ENCODE measurements at regions not wholly inside any gene's neighbourhood (a gene's known extent, or its start where the extent isn't known, plus 50 kb on each side); places are given as distances from the start of the nearest gene placed in this dataset.
"Not testable (repeated sequence)": the region's sequence is repeated elsewhere in the genome, so short reads cannot be mapped to it uniquely, and the experiment has no call there.

DNA sequence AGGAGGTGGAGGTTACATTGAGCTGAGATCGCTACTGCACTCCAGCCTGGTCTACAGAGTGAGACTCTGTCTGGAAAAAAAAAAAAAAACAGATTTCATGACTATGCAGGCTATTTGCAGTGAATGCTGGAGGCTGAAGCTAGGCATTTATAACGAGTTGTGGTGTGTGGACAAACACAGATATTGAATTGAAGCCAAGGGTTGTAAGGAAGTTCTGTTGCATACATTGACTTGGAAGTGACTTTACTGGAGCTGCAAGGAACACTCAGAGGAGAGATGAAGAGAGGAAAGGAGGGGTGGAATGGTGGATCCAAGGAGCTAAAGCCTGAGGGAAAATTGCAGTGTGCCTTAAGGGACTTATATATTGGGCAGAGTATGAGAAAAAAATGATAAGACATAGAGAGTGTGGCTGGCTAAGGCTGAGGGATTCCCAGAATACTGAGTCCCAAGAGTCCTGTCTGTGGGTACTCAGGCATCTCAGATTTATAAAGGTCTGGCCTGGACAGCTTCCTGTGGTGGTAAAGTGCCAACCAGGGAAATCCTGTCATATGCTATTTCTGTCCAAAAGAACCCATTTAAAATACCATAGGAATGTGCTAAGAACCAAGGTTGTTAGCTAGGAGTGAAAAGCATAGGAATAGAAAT, 87.8 kb upstream of the GUCY1A1 start:
- Mint-ChIP-seq H3K9me3 (ENCODE audit: insufficient read depth) (no peaks in the 10 kb centered on the region), H3K27ac (no peak overlapping the region), H3K4me1 (no peaks in the 10 kb centered on the region), H3K4me3 (no peak overlapping the region), H3K27me3 (no peaks in the 10 kb centered on the region)
- 55% methylated on average over 2 of the region's 2 CpGs for WGBS (ENCODE audit: insufficient coverage)
- Histone ChIP-seq H3K9ac (ENCODE audit: low read length) (no peak overlapping the region), H3K4me1 (ENCODE audit: control insufficient read depth in 2 of 2, insufficient read depth in 2 of 2, low read length in 2 of 2) (no peaks in the 10 kb centered on the region), H3K27me3 (replicated peaks in 1 of 4; ENCODE audit: control extremely low read depth in 1 of 4, control insufficient read depth in 3 of 4, insufficient read depth in 4 of 4, low read length in 3 of 4) (no peaks in the 10 kb centered on the region), H3K4me2 (replicated peaks; ENCODE audit: low read depth, low read length, poor library complexity, severe bottlenecking) (no peak overlapping the region), H3K4me3 (ENCODE audit: control extremely low read depth in 1 of 5, extremely low read depth in 1 of 5, insufficient read depth in 1 of 5, low read depth in 2 of 5, low read length in 4 of 5) (no peak overlapping the region), H3K36me3 (replicated peaks in 1 of 2; ENCODE audit: control extremely low read depth in 1 of 2, control insufficient read depth in 1 of 2, extremely low read depth in 1 of 2, insufficient read depth in 2 of 2, low read length in 1 of 2) (no peaks in the 10 kb centered on the region), H2AFZ (ENCODE audit: insufficient read depth, low read depth, low read length, poor library complexity, severe bottlenecking) (no peak overlapping the region), H3K79me2 (ENCODE audit: control insufficient read depth, insufficient read depth, low read length) (no peaks in the 10 kb centered on the region), H3K9me3 (ENCODE audit: control extremely low read depth in 1 of 3, control insufficient read depth in 2 of 3, insufficient read depth in 1 of 3, low read length in 2 of 3) (no peaks in the 10 kb centered on the region), H3K27ac (ENCODE audit: low read length in 2 of 2) (no peak overlapping the region), H4K20me1 (ENCODE audit: control insufficient read depth, insufficient read depth, low read length, poor library complexity, severe bottlenecking) (no peaks in the 10 kb centered on the region)
- TF ChIP-seq, protein P1, sequence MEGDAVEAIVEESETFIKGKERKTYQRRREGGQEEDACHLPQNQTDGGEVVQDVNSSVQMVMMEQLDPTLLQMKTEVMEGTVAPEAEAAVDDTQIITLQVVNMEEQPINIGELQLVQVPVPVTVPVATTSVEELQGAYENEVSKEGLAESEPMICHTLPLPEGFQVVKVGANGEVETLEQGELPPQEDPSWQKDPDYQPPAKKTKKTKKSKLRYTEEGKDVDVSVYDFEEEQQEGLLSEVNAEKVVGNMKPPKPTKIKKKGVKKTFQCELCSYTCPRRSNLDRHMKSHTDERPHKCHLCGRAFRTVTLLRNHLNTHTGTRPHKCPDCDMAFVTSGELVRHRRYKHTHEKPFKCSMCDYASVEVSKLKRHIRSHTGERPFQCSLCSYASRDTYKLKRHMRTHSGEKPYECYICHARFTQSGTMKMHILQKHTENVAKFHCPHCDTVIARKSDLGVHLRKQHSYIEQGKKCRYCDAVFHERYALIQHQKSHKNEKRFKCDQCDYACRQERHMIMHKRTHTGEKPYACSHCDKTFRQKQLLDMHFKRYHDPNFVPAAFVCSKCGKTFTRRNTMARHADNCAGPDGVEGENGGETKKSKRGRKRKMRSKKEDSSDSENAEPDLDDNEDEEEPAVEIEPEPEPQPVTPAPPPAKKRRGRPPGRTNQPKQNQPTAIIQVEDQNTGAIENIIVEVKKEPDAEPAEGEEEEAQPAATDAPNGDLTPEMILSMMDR (IDR thresholded peaks at IDR 0.05) = no peak
- no peak for TF ChIP-seq EZH2 (IDR thresholded peaks at IDR 0.05; ENCODE audit: borderline replicate concordance, insufficient read depth, low read depth, low read length, poor library complexity, severe bottlenecking)
- DNase-seq (no peak), ATAC-seq (ENCODE audit: low read depth) (no peak)
- CTCF ChIA-PET = no interaction called here
- POLR2A ChIA-PET = no interaction called here
- intact Hi-C loops (cut with micrococcal nuclease) = no loop called here

DNA sequence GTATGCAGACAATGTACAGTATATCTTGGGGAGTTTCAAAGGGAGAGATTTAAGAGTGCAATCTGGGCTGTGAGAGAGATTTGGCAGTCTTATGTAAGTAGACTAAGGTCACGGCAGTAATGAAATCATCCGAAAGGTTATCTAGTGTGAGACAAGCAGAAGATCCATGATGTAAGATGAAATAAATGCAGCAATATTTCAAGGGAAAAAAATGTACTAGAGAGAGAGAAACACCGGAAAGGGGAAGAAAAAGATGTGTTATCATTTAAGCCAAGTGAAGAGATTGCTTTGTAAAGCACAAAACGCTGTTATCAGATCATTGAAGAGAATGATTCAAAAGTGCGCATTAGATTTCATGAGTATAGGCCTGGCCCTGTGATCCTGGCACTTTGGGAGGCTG, 88.4 kb upstream of the GUCY1A1 start:
- TF ChIP-seq, protein P1 (IDR thresholded peaks at IDR 0.05) = no peak
- TF ChIP-seq EZH2 (IDR thresholded peaks at IDR 0.05; ENCODE audit: borderline replicate concordance, insufficient read depth, low read depth, low read length, poor library complexity, severe bottlenecking) = no peak
- Mint-ChIP-seq H3K4me3 (no peak overlapping the region), H3K27me3 (no peaks in the 10 kb centered on the region), H3K4me1 (no peaks in the 10 kb centered on the region), H3K27ac (no peak overlapping the region), H3K9me3 (ENCODE audit: insufficient read depth) (no peaks in the 10 kb centered on the region)
- no peaks in the 10 kb centered on the region for H3K36me3 ChIP-seq (replicated peaks in 1 of 2; ENCODE audit: control extremely low read depth in 1 of 2, control insufficient read depth in 1 of 2, extremely low read depth in 1 of 2, insufficient read depth in 2 of 2, low read length in 1 of 2)
- H4K20me1 ChIP-seq (ENCODE audit: control insufficient read depth, insufficient read depth, low read length, poor library complexity, severe bottlenecking) = no peaks in the 10 kb centered on the region
- no peak overlapping the region for H3K9ac ChIP-seq (ENCODE audit: low read length)
- H2AFZ ChIP-seq (ENCODE audit: insufficient read depth, low read depth, low read length, poor library complexity, severe bottlenecking) = no peak overlapping the region
- WGBS (ENCODE audit: insufficient coverage) = 86% methylated on average over 4 of the region's 5 CpGs
- CTCF ChIA-PET = no interaction called here
- no peak overlapping the region for H3K4me2 ChIP-seq (replicated peaks; ENCODE audit: low read depth, low read length, poor library complexity, severe bottlenecking)
- H3K9me3 ChIP-seq (ENCODE audit: control extremely low read depth in 1 of 3, control insufficient read depth in 2 of 3, insufficient read depth in 1 of 3, low read length in 2 of 3) = no peaks in the 10 kb centered on the region
- no peak for DNase-seq
- POLR2A ChIA-PET = no interaction called here
- H3K4me3 ChIP-seq (ENCODE audit: control extremely low read depth in 1 of 5, extremely low read depth in 1 of 5, insufficient read depth in 1 of 5, low read depth in 2 of 5, low read length in 4 of 5) = no peak overlapping the region
- H3K27me3 ChIP-seq (replicated peaks in 1 of 4; ENCODE audit: control extremely low read depth in 1 of 4, control insufficient read depth in 3 of 4, insufficient read depth in 4 of 4, low read length in 3 of 4) = no peaks in the 10 kb centered on the region
- intact Hi-C loops (cut with micrococcal nuclease) = no loop called here
- H3K27ac ChIP-seq (ENCODE audit: low read length in 2 of 2) = no peak overlapping the region
- H3K79me2 ChIP-seq (ENCODE audit: control insufficient read depth, insufficient read depth, low read length) = no peaks in the 10 kb centered on the region
- ATAC-seq (ENCODE audit: low read depth) = no peak
- H3K4me1 ChIP-seq (ENCODE audit: control insufficient read depth in 2 of 2, insufficient read depth in 2 of 2, low read length in 2 of 2) = no peaks in the 10 kb centered on the region

DNA sequence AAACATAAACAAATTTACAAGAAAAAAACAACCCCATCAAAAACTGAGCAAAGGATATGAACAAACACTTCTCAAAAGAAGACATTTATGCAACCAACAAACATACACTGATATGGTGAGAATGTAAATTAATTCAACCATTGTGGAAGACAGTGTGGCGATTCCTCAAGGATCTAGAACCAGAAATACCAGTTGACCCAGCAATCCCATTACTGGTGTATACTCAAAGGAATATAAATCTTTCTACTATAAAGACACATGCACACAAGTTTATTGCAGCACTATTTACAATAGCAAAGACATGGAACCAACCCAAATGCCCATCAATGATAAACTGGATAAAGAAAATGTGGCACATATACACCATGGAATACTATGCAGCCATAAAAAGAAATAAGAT, 92.3 kb upstream of the GUCY1A1 start:
- POLR2A ChIA-PET; CTCF ChIA-PET; H3K4me3 ChIP-seq (ENCODE audit: control extremely low read depth in 1 of 5, extremely low read depth in 1 of 5, insufficient read depth in 1 of 5, low read depth in 2 of 5, low read length in 4 of 5); H3K27ac ChIP-seq (ENCODE audit: low read length in 2 of 2); H3K9me3 Mint-ChIP-seq (ENCODE audit: insufficient read depth); H3K36me3 ChIP-seq (replicated peaks in 1 of 2; ENCODE audit: control extremely low read depth in 1 of 2, control insufficient read depth in 1 of 2, extremely low read depth in 1 of 2, insufficient read depth in 2 of 2, low read length in 1 of 2); H3K27me3 ChIP-seq (replicated peaks in 1 of 4; ENCODE audit: control extremely low read depth in 1 of 4, control insufficient read depth in 3 of 4, insufficient read depth in 4 of 4, low read length in 3 of 4); H3K4me2 ChIP-seq (replicated peaks; ENCODE audit: low read depth, low read length, poor library complexity, severe bottlenecking); intact Hi-C loops (cut with micrococcal nuclease); H3K9ac ChIP-seq (ENCODE audit: low read length); H3K79me2 ChIP-seq (ENCODE audit: control insufficient read depth, insufficient read depth, low read length); H3K27me3 Mint-ChIP-seq; H2AFZ ChIP-seq (ENCODE audit: insufficient read depth, low read depth, low read length, poor library complexity, severe bottlenecking); H3K27ac Mint-ChIP-seq; H4K20me1 ChIP-seq (ENCODE audit: control insufficient read depth, insufficient read depth, low read length, poor library complexity, severe bottlenecking); DNase-seq; H3K4me3 Mint-ChIP-seq; H3K4me1 ChIP-seq (ENCODE audit: control insufficient read depth in 2 of 2, insufficient read depth in 2 of 2, low read length in 2 of 2); H3K4me1 Mint-ChIP-seq; H3K9me3 ChIP-seq (ENCODE audit: control extremely low read depth in 1 of 3, control insufficient read depth in 2 of 3, insufficient read depth in 1 of 3, low read length in 2 of 3); ATAC-seq (ENCODE audit: low read depth): not testable (repeated sequence)
- WGBS (ENCODE audit: insufficient coverage) = no CpG with 5 or more reads among the region's 1 CpG
